T-helper 2 cell (primary cell): ENCODE measurements at regions not wholly inside any gene's neighbourhood (a gene's known extent, or its start where the extent isn't known, plus 50 kb on each side); places are given as distances from the start of the nearest gene placed in this dataset.
"Not testable (repeated sequence)": the region's sequence is repeated elsewhere in the genome, so short reads cannot be mapped to it uniquely, and the experiment has no call there.

Experiments
- DNase-seq, 5 experiments: peaks; one replicate each; pipeline versions ENCODE4 v3.0.0 to v3.0.0-alpha.2; 2012 to 2022

DNA sequence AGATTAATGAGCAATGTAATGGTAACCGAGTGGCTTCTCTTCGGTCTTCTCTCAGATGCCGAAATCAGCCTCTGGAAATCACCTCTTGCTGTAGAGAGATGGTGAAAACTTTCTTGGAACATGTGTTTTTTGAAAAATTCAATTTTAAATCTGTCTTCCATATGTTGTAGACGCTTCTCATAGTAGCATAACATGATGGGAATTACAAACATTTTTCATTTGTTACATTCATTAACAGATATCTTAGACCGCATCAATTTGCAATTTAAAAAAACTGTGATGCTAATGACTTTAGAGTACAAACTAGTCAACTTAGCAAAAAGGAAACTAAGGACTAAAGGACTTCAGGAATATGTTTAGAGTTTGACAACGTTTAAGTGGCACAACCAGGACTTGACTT lies 275.2 kb downstream of the ASXL3 start:
- no peak for DNase-seq

DNA sequence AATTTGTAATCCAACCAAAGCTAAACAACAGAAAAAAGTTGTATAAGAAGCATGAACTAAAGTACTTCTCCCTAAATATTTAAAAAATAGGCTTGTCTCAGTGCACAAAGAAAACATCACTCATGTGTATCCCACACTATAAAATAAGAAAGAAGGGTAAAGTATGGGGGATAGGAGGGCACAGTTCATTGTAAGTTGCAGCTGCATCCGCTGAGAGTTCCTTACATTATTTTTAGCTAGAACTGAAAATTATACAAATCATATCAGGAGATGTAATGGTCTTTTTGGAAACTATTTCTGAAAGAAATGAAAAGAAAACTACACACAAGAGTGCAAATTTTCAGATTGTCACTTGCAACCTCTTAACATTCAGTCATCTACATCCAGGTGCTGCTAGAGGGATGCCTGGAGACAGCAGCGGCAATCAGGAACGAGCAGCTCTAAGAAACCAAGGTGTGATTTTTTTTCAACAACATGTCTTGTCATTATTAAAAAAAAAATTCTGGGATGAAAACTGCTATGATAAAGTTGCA lies 273.6 kb downstream of the ASXL3 start:
- DNase-seq: no peak

DNA sequence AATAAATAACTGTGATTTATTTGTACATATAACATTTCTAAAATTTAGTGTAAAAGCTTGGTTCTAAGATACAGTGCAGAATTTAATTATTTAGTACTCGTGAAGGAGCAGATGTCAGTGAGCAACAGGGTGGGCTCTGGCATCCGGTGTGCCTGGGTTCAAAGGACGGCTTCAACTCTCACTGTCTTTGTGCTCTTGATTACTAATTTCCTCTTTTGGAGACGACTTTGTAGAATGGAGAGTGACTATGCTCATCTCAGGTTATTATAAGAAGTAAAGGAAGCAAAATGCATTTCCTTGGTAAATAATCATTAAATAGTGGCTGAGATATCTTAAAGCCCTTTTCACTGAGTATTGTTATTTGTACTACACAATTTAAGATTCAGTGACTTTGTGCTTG lies 271.7 kb downstream of the ASXL3 start:
- no peak for DNase-seq

DNA sequence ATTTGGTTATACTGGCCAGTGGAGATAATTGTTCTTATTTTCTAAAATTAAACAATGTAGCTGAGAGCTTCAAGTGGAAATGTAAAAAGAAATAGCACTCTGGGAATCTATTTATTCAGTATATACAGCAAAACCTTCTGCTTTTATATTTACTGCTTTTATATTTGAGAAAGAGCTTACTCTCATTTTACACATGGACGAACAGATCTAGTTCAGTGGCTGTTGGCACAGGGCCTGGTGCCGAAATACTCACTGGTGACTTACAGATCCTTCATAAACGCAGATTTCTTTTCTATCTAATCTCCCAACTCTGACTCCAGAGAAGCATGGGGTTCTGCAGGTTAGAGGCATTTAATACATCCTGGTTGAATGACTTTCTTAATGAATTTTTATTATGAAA lies 266.2 kb downstream of the ASXL3 start:
- no peak for DNase-seq

DNA sequence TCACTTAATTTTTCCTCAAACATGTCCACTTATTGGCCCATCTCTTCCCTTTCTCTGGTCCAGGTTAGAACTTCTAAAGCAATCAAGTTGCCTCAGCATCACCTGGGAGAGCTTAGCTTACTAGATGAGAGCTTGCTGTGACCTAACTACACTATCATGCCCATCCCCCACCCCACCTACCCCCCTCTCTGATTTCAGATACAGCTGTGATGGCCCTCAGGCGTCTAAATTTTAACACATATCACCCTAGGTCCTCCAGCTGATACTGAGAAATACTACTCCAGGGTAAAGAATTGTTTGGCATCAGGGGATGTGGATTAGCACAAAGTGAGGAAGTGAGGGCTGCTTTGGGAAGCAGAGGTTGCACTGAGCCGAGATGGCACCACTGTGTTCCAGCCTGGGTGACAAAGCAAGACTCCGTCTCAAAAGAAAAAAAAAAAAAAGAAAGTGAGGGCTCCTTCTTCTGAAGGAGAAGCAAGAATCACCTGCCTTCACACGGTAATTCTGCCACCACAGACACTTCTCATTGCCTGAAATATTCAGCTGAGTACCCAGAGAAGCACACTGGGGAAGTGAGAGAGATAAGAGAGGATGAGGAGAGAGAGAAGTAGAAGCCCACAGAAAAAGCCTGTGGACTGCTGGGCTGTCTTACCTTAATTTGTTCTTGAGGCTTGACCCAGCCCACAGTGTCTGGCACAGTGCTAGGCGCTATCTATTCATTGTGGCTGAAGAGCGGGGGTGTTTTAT lies 263.4 kb downstream of the ASXL3 start:
- no peak for DNase-seq

DNA sequence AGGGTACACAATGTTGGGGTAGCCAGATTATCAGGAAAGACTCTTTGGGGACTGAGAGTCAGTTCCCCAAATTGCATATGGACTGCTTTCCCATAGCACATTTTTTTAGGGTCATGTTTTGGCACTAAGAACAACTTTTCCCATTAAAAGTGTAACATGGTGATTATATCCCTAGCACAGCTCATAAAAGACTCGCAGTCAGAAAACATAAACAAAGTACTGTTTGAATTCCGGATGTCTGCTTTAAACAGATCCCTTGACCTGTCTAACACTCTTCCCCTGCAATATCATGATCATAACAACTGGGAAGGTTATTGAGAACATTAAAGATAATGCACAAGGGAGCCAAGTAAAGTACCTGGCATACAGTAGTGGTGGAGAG lies 262.2 kb downstream of the ASXL3 start:
- no peak for DNase-seq

DNA sequence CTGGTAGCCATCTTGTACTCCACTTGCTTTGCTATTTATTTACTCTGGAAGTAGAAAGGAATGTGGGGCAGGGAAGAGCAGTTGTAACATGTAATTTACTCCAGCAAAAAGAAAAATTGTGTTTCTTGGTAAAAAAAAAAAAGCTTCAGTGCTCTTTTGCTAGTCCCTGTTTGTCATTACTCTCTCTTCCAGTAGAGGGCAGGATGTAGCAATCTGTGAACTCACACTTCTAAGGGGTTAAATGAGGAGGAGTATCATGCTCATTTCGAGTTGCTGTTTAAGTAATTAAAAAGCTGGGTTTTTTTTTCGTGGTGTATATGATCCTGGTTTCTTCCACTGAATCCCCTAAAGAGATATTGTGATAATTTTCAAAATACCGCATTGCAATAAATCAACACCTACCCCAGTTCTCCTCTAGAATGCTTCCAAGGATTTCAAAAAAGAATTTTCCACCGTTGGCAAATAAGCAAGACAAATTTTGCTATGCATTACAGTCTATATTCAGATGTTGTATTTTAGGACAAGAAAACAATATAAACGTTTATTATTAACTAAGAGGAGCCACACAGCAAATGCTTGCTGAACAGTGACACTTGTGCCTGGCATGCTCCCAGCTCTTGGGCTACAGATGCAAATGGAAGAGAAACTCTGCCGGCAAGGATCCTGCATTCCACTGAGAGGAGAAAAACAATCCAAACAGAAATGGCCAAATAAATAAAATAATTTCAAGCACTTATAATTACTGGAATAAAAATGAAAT lies 261.6 kb downstream of the ASXL3 start:
- peak in 1 of 5 experiments; percentile 23 for DNase-seq

DNA sequence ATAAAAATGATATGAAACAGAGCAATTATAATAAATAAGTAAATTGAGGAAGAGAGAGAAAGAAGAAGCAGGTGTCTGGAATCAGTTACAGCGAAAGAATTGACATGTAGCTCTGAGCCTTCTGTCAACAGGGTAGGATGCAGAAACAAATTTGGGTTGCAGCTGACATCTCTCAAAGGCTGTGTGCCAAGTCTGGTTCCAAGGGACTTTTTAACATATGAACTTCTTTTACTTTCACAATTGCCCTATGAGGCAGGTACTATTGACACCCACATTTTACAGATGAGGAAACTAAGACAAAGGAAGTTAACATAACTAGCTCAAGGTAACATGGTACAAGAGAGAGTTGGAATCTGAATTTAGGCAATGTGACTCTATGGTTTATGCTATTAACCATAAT lies 260.0 kb downstream of the ASXL3 start:
- DNase-seq: no peak

DNA sequence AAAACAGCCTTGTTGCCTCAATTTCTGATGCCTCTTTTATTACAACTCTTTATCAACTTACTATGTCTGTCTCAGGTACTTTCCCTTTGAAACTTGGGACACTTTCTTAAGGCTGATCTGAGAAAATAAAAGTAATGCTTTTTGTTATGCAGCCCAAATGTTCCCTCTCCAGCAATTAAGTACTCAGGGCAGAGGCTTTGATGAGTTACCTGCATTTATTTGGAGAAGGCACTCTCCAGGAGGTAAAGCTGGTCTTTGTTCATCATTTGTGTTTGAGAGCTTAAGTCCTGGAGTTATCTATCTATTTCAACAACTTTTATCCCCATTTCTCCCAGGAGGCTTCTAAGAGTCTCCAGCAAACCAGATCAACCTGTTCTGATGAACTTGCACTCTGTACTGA lies 259.2 kb downstream of the ASXL3 start:
- DNase-seq: no peak

DNA sequence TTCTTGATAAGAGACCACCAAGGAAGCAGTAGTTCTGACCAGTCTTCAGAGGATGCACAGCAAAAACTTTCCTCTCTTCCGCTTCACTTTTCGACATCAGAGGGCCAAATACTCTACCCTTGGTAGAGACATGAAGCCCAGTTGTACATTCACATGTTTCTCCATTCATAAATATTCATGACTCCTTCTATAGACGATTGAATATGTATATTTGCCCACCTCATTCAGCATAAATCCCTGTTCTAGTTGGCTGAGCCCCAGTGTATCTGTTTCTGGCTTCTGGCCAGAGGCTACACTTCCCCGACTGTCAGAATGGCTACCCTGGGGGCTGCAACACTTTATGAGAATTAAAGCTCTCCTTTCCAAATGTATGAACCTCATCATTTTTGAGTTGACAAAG lies 258.5 kb downstream of the ASXL3 start:
- DNase-seq: no peak

DNA sequence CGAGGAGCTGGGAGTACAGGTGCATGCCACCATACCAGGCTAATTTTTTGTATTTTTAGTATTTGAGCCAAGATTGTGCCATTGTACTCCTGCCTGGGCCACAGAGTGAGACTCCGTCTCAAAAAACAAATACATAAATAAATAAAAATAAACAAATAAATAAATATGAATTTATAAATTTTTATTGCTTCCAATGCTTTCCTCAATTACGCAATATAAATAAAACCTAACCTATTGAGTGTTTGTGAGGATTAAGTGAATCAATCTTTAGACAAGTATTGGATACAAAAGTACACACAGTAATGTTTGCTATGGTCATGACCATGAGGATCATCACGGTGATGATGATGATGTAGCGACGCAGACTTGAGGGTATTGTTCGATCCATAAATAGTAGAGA lies 257.4 kb downstream of the ASXL3 start:
- no peak for DNase-seq

DNA sequence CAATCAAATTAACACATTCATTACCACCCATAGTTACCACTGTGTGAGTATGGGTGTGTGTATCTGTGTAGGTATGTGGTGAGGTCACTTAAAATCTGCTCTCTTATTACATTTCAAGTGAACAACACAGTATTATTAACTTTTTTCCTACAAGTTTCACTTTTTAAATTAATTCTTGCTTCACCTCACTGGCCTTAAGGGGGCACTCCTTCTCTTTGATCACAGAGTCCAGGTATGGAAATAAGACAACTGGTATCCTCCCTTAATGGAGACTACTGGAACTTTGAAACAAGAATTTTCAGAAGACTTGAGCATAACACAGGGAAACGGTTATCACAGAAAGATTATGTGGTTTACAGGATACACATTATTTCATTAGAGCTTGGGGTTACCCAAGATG lies 255.8 kb downstream of the ASXL3 start:
- no peak for DNase-seq

DNA sequence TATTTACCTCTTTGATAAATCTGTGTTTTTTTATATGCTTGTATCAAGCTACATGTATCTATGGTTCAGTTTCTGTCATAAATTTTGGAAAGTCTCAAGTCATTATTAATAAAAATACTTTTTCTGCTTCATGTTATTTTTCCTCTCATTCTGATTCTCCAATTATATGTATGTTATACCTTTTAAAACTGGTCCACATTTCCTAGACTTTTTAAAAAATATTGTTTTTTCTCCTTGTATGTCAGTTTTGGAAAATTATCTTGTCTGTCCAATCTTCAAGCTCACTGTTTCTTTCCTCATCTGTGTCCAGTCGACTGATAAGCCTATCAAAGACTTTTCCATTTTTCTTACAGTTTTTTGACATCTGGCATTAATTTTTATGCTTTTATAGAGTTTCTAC lies 253.4 kb downstream of the ASXL3 start:
- no peak for DNase-seq

DNA sequence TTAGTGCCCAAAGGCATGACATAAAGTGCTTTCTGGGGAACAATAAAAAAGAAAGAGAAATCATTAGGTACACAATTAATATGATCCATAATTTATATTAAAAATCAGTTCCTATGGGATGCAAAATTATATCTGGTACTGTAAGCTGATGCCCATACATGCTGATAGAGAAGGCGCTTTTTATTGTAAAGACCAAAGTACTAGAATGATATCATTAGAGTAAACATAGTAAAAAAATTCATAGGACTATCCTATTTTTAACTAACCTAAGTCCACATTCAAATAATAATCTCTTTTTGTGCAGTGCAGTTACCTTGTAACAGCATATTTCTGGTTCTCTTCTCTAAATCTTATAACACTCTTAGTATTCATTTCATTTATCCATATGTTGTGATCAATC lies 252.2 kb downstream of the ASXL3 start:
- no peak for DNase-seq

DNA sequence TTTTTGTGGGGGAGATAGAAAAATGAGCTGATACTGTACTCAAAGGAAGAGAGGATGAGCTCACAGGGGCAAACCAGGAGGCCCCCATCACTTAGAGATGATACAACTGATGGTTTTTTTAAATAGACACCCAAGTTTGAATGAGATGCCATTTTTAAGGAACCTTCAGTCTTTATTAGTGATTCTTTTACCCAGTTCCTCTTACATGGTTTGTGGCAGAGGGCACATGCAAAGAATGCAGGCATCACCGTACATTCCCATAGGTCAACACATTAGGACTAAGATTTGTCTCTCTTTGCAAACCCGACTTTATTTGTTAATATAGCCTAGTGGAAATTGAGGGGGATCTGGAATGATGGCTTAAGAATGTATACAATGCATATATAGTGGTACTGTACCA lies 250.9 kb downstream of the ASXL3 start:
- DNase-seq: no peak

DNA sequence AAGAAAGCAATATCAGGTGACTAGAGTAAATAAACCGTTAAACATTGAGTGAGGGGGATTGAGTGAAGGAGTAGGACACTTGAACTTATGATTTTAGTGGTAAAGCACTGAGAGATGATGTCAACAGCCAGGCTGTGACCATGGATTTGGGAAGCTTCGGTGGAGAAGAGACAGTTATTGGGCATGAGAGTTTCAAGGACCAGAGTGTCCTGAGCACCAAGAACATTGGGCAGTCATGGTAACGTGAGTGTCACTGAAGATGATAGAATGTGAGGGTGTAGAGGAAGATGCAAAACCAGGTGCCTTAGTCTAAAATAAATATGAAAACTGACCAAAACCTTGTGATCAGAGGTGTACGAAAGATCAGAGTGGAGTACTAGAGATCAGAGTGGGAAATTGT lies 248.1 kb downstream of the ASXL3 start:
- DNase-seq: no peak

DNA sequence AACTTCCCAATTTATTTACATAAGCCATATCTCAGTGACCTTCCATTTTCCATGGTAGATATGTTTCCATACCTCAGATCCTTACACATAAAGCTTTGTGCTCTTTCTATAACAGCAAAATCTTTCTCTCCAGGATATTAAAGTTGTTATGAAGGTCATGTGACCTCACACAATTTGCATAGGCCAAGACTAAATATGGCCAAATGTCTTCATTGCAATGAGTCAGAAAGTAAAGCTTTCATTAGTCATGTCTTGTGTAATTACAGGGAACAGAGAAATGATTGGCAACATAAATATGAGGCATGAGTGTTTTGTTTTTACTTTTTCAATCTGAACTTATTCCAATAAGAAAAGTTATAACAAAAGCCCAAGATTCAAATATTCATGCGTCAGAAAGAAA lies 243.5 kb downstream of the ASXL3 start:
- DNase-seq: no peak

DNA sequence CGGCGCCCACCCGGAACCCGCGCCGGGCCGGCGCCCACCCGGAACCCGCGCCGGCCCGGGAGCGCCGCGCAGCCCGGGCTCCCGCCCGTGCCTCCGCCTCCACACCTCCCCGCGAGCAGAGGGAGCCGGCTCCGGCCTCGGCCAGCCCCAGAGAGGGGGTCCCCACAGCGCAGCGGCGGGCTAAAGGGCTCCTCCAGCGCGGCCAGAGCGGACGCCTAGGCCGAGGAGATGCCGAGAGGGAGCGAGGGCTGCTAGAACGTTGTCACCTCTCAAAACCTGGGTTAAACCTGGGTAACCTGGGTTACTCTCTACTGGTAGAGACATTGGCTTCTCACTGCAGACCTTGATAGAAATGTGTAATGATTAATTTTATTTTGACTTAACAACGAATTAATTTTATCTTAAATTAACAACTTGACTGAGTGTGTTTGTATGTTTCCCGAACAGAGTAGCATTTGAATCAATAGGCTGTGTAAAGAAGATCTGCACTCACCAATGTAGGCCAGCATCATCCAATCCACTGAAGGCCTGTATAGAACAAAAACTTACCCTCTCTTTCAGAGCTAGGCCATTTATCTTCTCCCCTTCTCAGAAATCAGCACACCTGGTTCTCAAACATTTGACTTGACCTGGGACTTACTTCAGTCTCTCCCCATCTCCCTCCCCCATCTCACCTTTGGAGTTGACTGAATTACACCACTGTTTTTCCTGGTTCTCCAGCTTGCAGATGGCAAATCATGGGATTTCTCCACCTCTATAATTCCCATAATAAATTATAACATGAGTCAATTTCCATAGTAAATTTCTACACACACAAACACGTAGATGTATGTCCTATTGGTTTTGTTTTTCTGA lies 242.7 kb downstream of the ASXL3 start:
- no peak for DNase-seq

DNA sequence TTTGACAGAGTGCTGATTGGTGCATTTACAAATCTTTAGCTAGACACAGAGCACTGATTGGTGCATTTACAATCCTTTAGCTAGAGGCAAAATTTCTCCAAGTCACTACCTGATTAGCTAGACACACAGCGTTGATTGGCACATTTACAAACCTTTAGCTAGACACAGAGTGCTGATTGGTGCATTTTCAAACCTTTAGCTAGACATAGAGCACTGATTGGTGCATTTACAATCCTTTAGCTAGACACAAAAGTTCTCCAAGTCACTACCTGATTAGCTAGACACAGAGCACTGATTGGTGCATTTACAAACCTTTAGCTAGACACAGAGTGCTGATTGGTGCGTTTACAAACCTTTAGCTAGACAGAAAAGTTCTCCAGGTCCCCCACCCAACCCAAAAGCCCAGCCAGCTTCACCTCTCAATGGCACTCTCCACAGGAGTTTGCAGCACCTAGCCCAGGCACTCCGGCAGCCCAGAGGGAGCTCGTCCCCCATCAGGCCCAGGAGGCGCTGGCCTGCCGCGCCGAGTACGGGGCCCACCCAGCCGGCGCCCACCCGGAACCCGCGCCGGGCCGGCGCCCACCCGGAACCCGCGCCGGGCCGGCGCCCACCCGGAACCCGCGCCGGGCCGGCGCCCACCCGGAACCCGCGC lies 241.8 kb downstream of the ASXL3 start:
- DNase-seq: not testable (repeated sequence)

DNA sequence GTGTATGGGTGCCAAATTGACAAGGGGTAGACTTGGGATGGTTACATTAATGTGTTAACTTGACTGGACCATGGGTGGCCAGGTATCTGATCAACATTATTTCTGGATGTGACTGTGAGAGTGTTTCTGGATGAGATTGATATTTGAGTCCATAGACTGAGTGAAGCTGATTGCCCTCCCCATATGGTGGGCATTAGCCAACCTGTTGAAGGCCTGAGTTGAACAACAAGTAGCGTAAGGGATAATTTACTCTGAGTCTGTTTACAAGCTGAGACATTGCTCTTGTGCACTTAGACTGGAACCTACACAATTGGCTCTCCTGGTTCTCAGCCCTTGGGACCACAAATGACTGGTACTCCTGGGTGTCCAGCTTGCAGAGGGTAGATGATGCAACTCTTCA lies 240.1 kb downstream of the ASXL3 start:
- no peak for DNase-seq

DNA sequence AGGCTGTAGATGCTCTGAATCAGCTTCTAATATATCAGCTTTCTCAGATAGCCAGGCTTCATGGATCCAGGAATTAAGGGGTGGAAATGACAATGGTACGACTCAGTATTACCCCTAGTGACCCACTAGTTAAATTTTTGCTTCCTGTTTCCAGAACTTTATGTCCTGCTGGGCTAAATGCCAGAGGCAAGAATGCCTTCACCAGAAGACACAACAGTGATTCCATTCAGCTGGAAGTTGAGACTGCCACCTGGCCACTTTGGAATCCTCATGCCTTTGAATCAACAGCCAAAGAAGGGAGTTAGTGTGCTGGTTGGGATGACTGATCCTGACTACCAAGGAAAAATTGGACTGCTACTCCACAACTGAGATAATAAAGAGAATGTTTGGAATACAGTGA lies 239.1 kb downstream of the ASXL3 start:
- DNase-seq: no peak

DNA sequence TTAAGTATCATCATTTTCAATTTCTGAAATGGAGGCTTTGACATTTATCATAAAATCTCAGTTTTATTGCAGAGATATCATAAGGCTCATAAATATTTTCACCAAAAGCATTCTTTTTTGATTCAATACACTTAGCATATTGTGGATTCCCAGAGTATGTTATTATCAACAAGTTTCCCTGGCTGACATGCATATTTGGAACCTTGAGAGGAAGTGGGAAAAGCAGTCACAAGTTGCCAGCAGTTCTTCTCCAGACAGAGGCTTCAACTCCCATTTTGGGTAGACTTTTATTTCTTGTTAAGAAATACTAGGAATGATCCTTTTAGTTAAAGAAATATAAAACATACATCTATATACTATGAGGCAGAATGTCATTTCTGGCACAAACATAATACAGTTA lies 236.5 kb downstream of the ASXL3 start:
- DNase-seq: no peak

DNA sequence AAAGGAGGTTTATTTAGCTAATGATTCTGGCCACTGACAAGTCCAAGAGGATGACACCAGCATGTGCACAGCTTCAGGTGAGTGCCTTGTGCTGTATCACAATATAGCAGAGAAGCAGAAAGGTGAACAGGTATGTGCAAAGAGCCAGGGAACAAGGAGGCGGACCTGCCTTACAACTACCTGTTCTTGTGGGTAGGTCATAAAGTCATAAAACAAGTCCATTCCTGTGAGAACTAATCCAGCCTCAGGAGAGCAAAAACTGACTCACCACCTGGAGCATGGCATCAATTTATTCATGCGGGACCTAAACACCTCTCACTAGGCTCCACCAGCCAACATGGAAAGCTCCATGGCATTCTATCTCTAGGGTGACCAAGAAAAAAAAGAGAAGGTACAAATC lies 234.2 kb downstream of the ASXL3 start:
- no peak for DNase-seq
